SU-DHL-6 (cell line): ENCODE measurements at regions not wholly inside any gene's neighbourhood (a gene's known extent, or its start where the extent isn't known, plus 50 kb on each side); places are given as distances from the start of the nearest gene placed in this dataset.

Experiments used
- H2AFZ ChIP-seq: fragments of 200-600 bp; sonication (generic); 2 replicates; pipeline ENCODE4 v1.6.1; 2014; ENCODE audit warnings: low read depth, mild to moderate bottlenecking, moderate library complexity, mixed read lengths, antibody characterized with exemption, low read length; ENCODE audit not compliant: severe bottlenecking
- H3F3A ChIP-seq: fragments of 200-600 bp; shearing (Covaris generic); 2 replicates; pipeline ENCODE4 v1.6.0; 2016; ENCODE audit warnings: antibody characterized with exemption, mild to moderate bottlenecking; ENCODE audit not compliant: insufficient read depth
- H3K27ac ChIP-seq: fragments of 200-600 bp; sonication (generic); 2 replicates; pipeline ENCODE4 v1.5.1; 2016; ENCODE audit warnings: low read depth, mild to moderate bottlenecking, low read length, moderate library complexity, mixed read lengths
- H3K27me3 ChIP-seq: fragments of 200-600 bp; sonication (generic), shearing (Covaris generic); 2 replicates; pipeline ENCODE4 v1.6.0; 2014; ENCODE audit warnings: mild to moderate bottlenecking, low read length
- H3K36me3 ChIP-seq: fragments of 200-600 bp; sonication (generic); 2 replicates; pipeline ENCODE4 v1.6.1; 2014; ENCODE audit warnings: mild to moderate bottlenecking, low read length, mixed read lengths
- H3K4me2 ChIP-seq: fragments of 300-600, 200-600 bp; shearing (Covaris generic), sonication (generic); 2 replicates; pipeline ENCODE4 v1.6.0; 2014; ENCODE audit warnings: low read length, low read depth, mild to moderate bottlenecking; ENCODE audit not compliant: poor library complexity, severe bottlenecking
- H3K4me3 ChIP-seq: fragments of 200-600 bp; sonication (generic); 2 replicates; pipeline ENCODE4 v1.5.1; 2014; ENCODE audit warnings: antibody characterized with exemption, low read length, mild to moderate bottlenecking, mixed read lengths; ENCODE audit not compliant: insufficient read depth, poor library complexity, severe bottlenecking
- H3K79me2 ChIP-seq: fragments of 200-600 bp; sonication (generic); 2 replicates; pipeline ENCODE4 v1.6.1; 2014; ENCODE audit warnings: mild to moderate bottlenecking, low read length, moderate library complexity; ENCODE audit not compliant: insufficient read depth
- H3K9ac ChIP-seq: fragments of 200-600 bp; sonication (generic); 2 replicates; pipeline ENCODE4 v1.7.0; 2014; ENCODE audit warnings: mild to moderate bottlenecking, low read length
- H3K9me2 ChIP-seq: fragments of 200-600 bp; sonication (generic); replicated peaks from 2 replicates; pipeline ENCODE4 v1.6.1; 2014; ENCODE audit warnings: low read length; ENCODE audit not compliant: insufficient read depth
- H3K9me3 ChIP-seq: fragments of 200-600 bp; sonication (generic); 2 replicates; pipeline ENCODE4 v1.6.1; 2014; ENCODE audit warnings: low read length, mixed read lengths; ENCODE audit not compliant: insufficient read depth
- H4K20me1 ChIP-seq: fragments of 200-600 bp; sonication (generic); 2 replicates; pipeline ENCODE4 v1.6.1; 2014; ENCODE audit warnings: low read depth, mild to moderate bottlenecking, antibody characterized with exemption, low read length, moderate library complexity, mixed read lengths
- EZH2phosphoT487 ChIP-seq: fragments of 200-600 bp; sonication (generic), shearing (Covaris generic); conservative IDR thresholded peaks from 2 replicates; pipeline ENCODE4 v1.6.1; 2018; ENCODE audit warnings: mild to moderate bottlenecking, antibody characterized with exemption, low read length, moderate library complexity, mixed read lengths
- TF ChIP-seq, protein P1 (sequence below): fragments of 200-600 bp; sonication (generic); IDR thresholded peaks from one replicate; pipeline ENCODE4 v1.5.1; 2017; ENCODE audit warnings: antibody characterized with exemption, mild to moderate bottlenecking, low read length, moderate library complexity; ENCODE audit not compliant: insufficient read depth, poor library complexity, severe bottlenecking

DNA sequence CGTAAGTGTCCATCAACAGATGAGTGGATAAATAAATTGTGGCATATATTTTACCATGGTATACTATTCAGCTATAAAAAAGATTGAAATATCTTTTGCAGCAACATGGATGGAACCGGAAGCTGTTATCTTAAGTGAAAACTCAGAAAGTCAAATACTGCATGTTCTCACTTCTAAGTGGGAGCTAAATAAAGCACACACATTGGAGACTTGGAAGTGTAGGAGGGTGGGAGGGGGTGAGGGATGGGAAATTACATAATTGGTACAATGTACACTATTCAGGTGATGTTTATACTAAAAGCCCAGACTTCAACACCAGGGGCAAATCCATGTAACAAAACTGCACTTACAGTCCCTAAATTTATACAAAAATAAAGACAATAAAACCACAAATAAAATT is 72.6 kb upstream of the SPRY1 start:
- Histone ChIP-seq H4K20me1 (no peaks in the 10 kb centered on the region), H3K9me2 (no peaks in the 10 kb centered on the region), H3K4me2 (no peak overlapping the region), H3K9ac (no peak overlapping the region), H3K9me3 (no peaks in the 10 kb centered on the region), H3K27ac (no peak overlapping the region), H3K4me3 (no peak overlapping the region), H3K36me3 (no peaks in the 10 kb centered on the region), H3K79me2 (no peaks in the 10 kb centered on the region), H2AFZ (no peak overlapping the region), H3F3A (no peaks in the 10 kb centered on the region), H3K27me3 (no peaks in the 10 kb centered on the region)
- TF ChIP-seq, protein P1, sequence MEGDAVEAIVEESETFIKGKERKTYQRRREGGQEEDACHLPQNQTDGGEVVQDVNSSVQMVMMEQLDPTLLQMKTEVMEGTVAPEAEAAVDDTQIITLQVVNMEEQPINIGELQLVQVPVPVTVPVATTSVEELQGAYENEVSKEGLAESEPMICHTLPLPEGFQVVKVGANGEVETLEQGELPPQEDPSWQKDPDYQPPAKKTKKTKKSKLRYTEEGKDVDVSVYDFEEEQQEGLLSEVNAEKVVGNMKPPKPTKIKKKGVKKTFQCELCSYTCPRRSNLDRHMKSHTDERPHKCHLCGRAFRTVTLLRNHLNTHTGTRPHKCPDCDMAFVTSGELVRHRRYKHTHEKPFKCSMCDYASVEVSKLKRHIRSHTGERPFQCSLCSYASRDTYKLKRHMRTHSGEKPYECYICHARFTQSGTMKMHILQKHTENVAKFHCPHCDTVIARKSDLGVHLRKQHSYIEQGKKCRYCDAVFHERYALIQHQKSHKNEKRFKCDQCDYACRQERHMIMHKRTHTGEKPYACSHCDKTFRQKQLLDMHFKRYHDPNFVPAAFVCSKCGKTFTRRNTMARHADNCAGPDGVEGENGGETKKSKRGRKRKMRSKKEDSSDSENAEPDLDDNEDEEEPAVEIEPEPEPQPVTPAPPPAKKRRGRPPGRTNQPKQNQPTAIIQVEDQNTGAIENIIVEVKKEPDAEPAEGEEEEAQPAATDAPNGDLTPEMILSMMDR: no peak
- no peak for TF ChIP-seq EZH2phosphoT487

DNA sequence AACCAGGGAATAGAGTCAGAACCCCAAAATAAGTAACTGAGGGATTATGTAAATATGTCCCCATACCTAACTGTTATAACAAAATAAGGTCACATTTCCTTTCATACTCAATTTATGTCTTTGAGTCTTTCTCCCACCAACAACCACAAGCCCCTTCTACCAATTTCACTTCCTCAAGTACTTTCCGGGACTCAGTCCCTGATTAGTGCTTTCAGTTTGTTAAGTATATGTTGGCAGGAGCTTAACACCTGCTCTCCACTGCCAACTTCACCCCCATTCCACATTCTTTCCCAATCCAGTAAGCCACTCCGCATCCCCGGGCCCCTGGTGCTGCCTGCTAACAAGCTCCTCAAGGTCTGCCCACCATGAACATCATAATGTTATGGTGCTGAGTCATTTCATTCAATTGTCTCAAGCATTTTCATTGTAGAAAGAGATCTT is 71.3 kb upstream of the SPRY1 start:
- H3K79me2 ChIP-seq: no peaks in the 10 kb centered on the region
- no peaks in the 10 kb centered on the region for H3K9me2 ChIP-seq
- TF ChIP-seq, protein P1: no peak
- no peak for TF ChIP-seq EZH2phosphoT487
- no peak overlapping the region for H3K4me3 ChIP-seq
- no peak overlapping the region for H3K9ac ChIP-seq
- peak overlapping the region; percentile 47 for H3K4me2 ChIP-seq
- no peaks in the 10 kb centered on the region for H3F3A ChIP-seq
- H2AFZ ChIP-seq: no peak overlapping the region
- no peak overlapping the region for H3K27ac ChIP-seq
- H3K27me3 ChIP-seq: no peaks in the 10 kb centered on the region
- H4K20me1 ChIP-seq: no peaks in the 10 kb centered on the region
- H3K36me3 ChIP-seq: no peaks in the 10 kb centered on the region
- no peaks in the 10 kb centered on the region for H3K9me3 ChIP-seq

DNA sequence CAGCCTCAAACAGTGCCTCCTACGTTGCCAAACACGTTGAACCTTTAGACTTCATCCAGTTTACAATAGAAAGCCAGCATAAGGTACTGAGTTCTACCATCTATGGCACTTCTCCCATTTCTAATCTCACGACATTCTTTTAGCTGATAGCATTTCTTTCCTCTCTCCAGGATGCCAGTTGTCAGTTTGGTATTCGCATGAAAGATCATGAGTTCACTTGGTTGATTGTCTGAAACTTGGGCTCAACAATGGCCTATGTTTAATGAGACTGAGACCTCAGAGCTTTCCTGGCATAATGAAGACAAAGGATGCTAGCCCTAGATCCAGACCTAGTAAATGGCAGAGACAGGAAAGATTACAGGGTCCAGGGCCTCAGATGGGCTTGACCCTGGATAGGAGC is 69.2 kb upstream of the SPRY1 start:
- Histone ChIP-seq H3K27ac (no peak overlapping the region), H3F3A (no peaks in the 10 kb centered on the region), H3K4me3 (no peak overlapping the region), H3K27me3 (no peaks in the 10 kb centered on the region), H2AFZ (no peak overlapping the region), H3K4me2 (no peak overlapping the region), H3K9ac (no peak overlapping the region), H4K20me1 (no peaks in the 10 kb centered on the region), H3K79me2 (no peaks in the 10 kb centered on the region), H3K9me2 (no peaks in the 10 kb centered on the region), H3K36me3 (no peaks in the 10 kb centered on the region), H3K9me3 (no peaks in the 10 kb centered on the region)
- no peak for TF ChIP-seq EZH2phosphoT487
- TF ChIP-seq, protein P1: no peak
